ENCODE measurements at regions not wholly inside any gene's neighbourhood (a gene's known extent, or its start where the extent isn't known, plus 50 kb on each side); places are given as distances from the start of the nearest gene placed in this dataset.
A peak's percentile ranks its signal among the peaks of the same experiment; 100 is the strongest.

- no peak for DNase-seq
Observed at GRCh38 chr18:24628326-24628725, 167.9 kb downstream of the HRH4 start.

DNA sequence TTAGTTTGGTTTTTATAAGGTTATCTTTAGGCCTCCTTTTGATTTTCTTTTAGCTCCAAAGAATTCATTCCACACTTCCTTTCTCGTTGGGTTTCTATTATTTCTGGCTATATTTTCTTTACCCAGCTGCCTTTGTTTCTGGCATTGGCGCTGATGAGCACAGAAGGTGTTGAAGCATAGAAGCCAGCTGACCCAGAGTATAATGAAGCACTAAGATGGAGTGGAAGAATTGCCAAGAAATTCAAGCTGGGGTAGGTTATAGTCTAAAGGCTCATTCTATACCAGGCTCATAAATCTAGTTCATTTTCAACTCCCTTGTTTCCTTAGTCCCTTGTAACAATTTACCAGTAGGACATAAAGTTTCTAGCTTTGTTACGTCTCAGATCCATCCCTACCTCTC lies 169.5 kb downstream of the HRH4 start:
- no peak for DNase-seq

- DNase-seq: no peak
Observed at GRCh38 chr18:24630346-24630880, 170.0 kb downstream of the HRH4 start.

DNA sequence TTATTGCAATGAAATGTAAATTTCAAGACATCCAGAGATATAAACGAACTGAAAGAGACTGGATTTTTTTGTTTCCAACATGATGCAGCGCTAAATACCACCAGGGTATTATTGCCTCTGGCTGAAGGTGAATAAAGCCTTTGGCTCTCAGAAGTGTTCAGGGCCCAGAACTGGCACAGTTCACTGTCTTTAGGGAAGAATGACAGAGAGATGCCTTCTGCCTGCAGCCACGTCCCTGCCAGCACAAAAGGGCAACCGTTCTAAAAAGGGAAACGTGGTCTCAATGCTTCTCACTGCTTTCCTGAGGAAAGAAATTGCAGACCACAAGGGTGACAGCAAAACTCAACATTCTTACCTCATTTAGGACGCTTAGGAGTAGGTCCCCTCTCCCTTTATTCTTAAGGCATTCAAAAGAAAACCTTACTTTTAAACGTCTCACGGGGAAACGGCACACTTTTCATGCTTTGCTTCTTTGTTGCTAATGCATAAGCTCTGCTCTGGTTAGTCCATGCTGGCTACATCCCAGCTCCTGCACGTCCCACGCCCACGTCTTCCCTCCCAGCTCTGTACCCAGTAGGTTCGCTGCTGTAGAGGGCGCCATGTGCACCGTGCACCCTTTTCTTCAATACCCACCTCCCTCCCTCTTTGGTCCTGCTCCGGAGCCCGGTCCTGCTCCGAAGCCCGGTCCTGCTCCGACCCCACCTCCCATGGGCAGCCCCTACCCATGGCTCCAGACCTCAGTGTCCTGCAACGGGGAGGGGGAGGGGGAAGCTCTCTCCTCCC lies 171.0 kb downstream of the HRH4 start:
- DNase-seq: no peak

- DNase-seq: no peak
Observed at GRCh38 chr18:24632158-24632988, 171.9 kb downstream of the HRH4 start.

GRCh38 chr18:24633121-24633520 lies 172.7 kb downstream of the HRH4 start:
- no peak for DNase-seq

GRCh38 chr18:24649571-24649970 lies 189.1 kb downstream of the HRH4 start:
- DNase-seq: no peak

DNA sequence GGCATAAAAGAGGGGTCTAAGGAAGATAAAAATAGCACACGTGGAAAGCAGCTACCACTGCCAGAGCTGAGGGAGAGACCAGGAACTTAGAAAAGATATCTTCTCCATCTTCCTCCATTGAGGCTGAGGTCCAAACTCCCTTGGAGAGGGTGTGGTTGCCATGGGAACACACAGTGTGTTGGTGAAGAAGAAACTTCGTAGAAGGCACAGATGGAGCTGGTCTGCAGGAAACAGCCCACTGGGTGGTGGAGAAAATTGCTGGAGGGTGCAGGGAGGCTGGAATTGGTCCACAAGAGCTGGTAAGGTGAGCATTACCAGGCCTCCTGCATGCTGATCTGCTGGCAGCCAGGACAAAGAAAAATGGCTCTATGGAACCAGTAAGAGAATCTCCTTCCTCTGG lies 191.0 kb downstream of the HRH4 start:
- no peak for DNase-seq

- DNase-seq: peak; percentile 7
Observed at GRCh38 chr18:24656050-24656449, 195.6 kb downstream of the HRH4 start.

DNA sequence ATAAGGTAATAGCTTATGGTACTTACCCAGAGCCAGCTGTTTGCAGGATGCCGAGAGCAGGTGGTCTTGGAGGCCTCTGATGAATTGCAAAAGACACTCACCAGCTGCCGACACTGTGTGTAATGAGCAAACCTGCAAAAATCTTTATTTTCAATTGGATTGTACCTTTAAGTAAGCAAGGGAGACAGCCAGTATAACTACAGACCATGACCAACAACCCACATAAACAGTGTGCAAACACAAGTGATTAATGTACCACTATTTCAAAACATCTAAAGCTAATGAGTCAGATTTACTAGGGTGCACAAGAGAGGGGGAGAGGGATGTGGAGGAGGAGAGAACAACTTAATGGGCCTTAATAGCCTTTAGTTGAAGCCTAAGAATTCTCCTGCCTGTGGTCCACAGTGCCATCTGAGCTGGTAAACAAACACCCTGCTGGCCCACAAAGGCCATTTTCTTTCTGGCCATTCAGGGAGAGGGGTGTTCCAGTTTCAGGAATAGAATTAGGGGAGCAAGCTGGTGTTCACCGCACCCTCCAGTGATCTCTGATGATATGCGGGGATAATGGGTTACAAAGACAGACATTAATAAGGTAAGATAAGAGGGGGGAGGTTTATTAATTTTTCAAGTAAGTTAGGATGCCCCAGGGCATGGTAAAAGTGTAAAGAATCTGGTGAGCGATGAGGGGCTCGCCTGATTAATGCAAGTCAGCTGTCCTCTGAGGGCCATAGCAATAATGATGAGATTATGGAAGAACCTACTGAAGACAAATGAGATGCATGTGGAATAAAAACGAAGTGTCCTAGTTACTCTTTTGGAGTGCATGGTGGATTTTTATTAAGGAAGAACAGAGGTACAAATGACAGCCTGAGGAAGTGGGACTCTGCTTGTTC lies 196.4 kb downstream of the HRH4 start:
- peak; percentile 50 for DNase-seq

- DNase-seq: no peak
Observed at GRCh38 chr18:24657444-24657842, 197.0 kb downstream of the HRH4 start.

DNA sequence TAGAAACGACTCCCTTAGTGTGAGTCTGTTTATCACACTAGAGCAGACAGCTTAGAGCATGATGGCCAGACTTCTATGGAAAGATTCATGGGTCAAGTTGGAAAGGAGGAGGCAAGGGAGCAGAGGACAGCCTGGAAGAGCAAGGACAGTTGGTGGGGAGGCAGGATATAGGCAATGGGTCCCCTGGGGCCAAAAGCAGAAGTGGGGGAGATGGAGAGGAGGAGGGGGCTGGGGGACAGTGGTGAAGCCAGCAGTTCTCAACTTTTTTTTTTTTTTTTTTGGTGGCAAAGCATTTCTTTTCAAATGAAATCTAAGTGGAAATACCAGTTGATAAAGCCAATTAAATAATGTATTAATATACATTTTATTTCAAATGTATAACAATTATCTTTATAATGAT lies 197.9 kb downstream of the HRH4 start:
- no peak for DNase-seq

- DNase-seq: peak; percentile 5
Observed at GRCh38 chr18:24659827-24660720, 199.6 kb downstream of the HRH4 start.

GRCh38 chr18:24660956-24661355 lies 200.5 kb downstream of the HRH4 start:
- no peak for DNase-seq

- DNase-seq: no peak
Observed at GRCh38 chr18:24662412-24662821, 202.0 kb downstream of the HRH4 start.

DNA sequence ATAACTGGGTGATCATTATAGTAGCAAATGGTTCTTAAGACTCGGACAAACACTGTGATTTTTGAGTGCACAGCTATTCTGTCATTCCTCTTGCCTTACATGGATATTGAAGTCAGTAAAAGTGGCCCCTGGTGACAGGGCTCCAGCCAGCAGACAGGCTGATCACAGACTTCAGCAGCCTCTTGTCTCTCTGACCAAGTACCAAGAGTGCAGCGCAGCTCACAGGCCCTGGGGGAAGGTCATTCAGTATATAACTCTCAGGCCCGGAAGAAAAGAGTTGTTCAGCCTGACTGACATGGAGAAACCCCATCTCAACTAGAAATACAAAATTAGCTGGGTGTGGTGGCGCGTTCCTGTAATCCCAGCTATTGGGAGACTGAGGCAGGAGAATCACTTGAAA lies 202.6 kb downstream of the HRH4 start:
- DNase-seq: no peak

DNA sequence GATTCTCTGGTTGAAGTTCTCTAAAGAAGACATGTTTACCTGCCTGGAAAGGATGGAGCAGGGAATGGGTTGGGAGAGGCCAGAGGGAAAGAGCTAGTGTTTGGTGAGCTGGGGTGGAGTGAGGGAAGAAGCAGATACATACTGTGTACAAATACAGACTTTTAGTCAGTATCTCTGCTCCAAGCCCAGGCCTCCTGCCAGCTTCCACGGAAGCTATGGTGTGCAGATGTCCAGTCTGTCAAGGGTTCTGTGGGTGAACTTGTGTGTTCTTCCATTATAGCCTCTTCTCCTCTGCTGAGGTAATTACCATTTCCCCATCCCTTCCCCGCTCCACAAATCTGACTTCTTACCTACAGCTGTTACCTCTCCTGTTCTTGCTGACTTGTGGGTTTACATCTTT lies 208.6 kb downstream of the HRH4 start:
- DNase-seq: no peak

DNA sequence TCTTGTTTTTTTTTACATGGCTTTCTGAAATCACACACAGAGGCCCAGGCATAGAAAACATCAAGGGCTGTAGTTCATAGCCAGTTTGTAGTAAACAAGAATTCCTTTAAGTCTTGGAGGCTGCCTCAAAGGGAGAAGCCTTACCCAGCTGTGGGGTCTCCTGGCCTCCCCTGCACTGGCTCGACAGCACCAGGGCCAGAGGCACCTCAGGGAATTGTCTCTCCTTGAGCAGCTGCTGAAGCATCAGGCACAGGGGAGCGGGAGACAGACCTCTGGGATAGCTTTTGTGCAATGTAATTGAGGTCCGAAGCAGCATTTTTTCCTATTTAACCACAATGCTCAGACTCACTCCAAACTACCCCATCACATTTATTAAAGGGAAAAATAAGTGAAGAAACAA lies 209.1 kb downstream of the HRH4 start:
- DNase-seq: no peak

- DNase-seq: peak; percentile 10
Observed at GRCh38 chr18:24672165-24672941, 211.9 kb downstream of the HRH4 start.

GRCh38 chr18:24674200-24674599 lies 213.8 kb downstream of the HRH4 start:
- no peak for DNase-seq

GRCh38 chr18:24674605-24675004 lies 214.2 kb downstream of the HRH4 start:
- no peak for DNase-seq
